ENCODE measurements at regions not wholly inside any gene's neighbourhood (a gene's known extent, or its start where the extent isn't known, plus 50 kb on each side); places are given as distances from the start of the nearest gene placed in this dataset.

DNA sequence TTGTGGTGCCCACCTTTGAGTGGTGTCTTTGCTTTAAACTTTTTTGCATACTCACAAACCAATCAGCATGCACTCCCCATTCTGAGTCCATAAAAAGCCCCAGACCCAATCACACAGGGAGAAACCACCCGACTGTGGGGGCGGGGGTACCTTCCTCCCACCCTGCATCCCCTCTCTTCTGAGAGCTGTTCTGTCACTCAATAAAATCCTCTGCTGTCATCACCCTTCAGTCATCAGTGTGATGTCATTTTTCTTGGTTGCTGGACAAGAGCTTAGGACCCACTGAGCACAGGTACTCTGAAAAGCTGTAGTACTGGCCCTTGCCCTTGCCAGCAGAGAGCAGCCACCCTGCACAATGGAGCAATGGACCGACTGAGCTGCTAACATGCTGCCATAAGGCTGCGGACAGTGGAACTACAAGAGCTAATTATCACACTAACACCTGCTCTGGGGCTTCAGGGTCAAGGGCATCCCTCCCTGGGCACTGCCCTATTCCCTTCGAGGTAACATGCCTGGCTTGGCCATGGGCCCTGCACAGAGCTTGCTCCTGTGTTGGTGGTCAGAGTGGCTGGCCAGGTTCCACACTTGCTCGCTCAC, 62.9 kb upstream of the PGRMC2 start:
- H3K9me1 ChIP-seq (ENCODE audit: control insufficient read depth, extremely low read depth, insufficient read depth, low read length): no peaks in the 10 kb centered on the region
- FAIRE-seq (no peak), DNase-seq (ENCODE audit: low read depth, low spot score) (no peak)
- H3K9ac ChIP-seq (ENCODE audit: control insufficient read depth, extremely low read depth, insufficient read depth, low read length): no peak overlapping the region
- dilution Hi-C loops (cut with MboI; ENCODE audit: extremely low pct_ligation_motif_present, low sequenced_read_pairs): no loop called here
- no peak overlapping the region for H3K27ac ChIP-seq (ENCODE audit: control insufficient read depth, insufficient read depth, low read length)
- no peaks in the 10 kb centered on the region for H3K9me3 ChIP-seq (ENCODE audit: control insufficient read depth, low read depth, low read length)
- no peak overlapping the region for H2AFZ ChIP-seq (ENCODE audit: control insufficient read depth, low read length)
- H3K4me3 ChIP-seq (ENCODE audit: control insufficient read depth in 2 of 3, extremely low read depth in 1 of 3, insufficient read depth in 2 of 3, low read depth in 1 of 3, low read length in 3 of 3): no peak overlapping the region
- peaks cover 25% of the 10 kb centered on the region for H3K4me1 ChIP-seq (ENCODE audit: control insufficient read depth, extremely low read depth, insufficient read depth, low read length)
- H3K36me3 ChIP-seq (ENCODE audit: control insufficient read depth in 2 of 2, extremely low read depth in 1 of 2, insufficient read depth in 2 of 2, low read length in 2 of 2): no peaks in the 10 kb centered on the region
- H3K79me2 ChIP-seq (ENCODE audit: control insufficient read depth, insufficient read depth, low read length): no peaks in the 10 kb centered on the region
- no peaks in the 10 kb centered on the region for H4K20me1 ChIP-seq (ENCODE audit: control insufficient read depth, extremely low read depth, insufficient read depth, low read length)
- no peak for TF ChIP-seq EZH2 (IDR thresholded peaks at IDR 0.05; ENCODE audit: low read length)
- H3K27me3 ChIP-seq (ENCODE audit: control insufficient read depth, extremely low read depth, insufficient read depth, low read length): no peaks in the 10 kb centered on the region
- H3K4me2 ChIP-seq (ENCODE audit: control insufficient read depth, extremely low read depth, insufficient read depth, low read depth, low read length): no peak overlapping the region

DNA sequence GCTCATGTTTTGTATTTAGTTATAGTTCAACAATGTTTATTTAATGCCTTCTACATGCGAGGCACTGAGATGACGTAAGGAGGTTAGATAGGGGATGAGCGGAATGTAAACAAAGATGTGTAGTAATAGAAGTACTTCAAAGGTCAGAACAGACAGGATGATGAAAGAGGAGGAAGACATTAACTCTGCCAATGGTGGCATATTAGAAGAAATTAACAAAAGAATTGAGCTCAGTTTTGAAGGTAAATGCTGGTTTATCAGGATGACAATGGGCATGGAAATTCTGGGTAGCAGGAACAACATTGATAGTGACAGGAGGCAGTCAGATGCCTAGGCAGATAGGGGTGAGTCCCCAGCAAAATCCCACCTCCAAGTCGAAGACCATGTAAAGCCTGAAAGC, 62.3 kb upstream of the PGRMC2 start:
- no peaks in the 10 kb centered on the region for H3K27me3 ChIP-seq (ENCODE audit: control insufficient read depth, extremely low read depth, insufficient read depth, low read length)
- DNase-seq (ENCODE audit: low read depth, low spot score) (no peak), FAIRE-seq (no peak)
- no peak overlapping the region for H3K9ac ChIP-seq (ENCODE audit: control insufficient read depth, extremely low read depth, insufficient read depth, low read length)
- no peaks in the 10 kb centered on the region for H3K9me1 ChIP-seq (ENCODE audit: control insufficient read depth, extremely low read depth, insufficient read depth, low read length)
- TF ChIP-seq, protein P1, sequence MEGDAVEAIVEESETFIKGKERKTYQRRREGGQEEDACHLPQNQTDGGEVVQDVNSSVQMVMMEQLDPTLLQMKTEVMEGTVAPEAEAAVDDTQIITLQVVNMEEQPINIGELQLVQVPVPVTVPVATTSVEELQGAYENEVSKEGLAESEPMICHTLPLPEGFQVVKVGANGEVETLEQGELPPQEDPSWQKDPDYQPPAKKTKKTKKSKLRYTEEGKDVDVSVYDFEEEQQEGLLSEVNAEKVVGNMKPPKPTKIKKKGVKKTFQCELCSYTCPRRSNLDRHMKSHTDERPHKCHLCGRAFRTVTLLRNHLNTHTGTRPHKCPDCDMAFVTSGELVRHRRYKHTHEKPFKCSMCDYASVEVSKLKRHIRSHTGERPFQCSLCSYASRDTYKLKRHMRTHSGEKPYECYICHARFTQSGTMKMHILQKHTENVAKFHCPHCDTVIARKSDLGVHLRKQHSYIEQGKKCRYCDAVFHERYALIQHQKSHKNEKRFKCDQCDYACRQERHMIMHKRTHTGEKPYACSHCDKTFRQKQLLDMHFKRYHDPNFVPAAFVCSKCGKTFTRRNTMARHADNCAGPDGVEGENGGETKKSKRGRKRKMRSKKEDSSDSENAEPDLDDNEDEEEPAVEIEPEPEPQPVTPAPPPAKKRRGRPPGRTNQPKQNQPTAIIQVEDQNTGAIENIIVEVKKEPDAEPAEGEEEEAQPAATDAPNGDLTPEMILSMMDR (optimal IDR thresholded peaks at IDR 0.05 in 1 of 3, IDR thresholded peaks at IDR 0.05 in 1 of 3, conservative IDR thresholded peaks at IDR 0.05 in 1 of 3; ENCODE audit: extremely low read depth in 1 of 3, insufficient read depth in 2 of 3, low read length in 3 of 3): no peak
- TF ChIP-seq EZH2 (IDR thresholded peaks at IDR 0.05; ENCODE audit: low read length): no peak
- no peak overlapping the region for H3K4me2 ChIP-seq (ENCODE audit: control insufficient read depth, extremely low read depth, insufficient read depth, low read depth, low read length)
- no peaks in the 10 kb centered on the region for H3K79me2 ChIP-seq (ENCODE audit: control insufficient read depth, insufficient read depth, low read length)
- no peaks in the 10 kb centered on the region for H3K36me3 ChIP-seq (ENCODE audit: control insufficient read depth in 2 of 2, extremely low read depth in 1 of 2, insufficient read depth in 2 of 2, low read length in 2 of 2)
- peaks cover 19% of the 10 kb centered on the region for H3K4me1 ChIP-seq (ENCODE audit: control insufficient read depth, extremely low read depth, insufficient read depth, low read length)
- no peak overlapping the region for H2AFZ ChIP-seq (ENCODE audit: control insufficient read depth, low read length)
- H4K20me1 ChIP-seq (ENCODE audit: control insufficient read depth, extremely low read depth, insufficient read depth, low read length): no peaks in the 10 kb centered on the region
- H3K4me3 ChIP-seq (ENCODE audit: control insufficient read depth in 2 of 3, extremely low read depth in 1 of 3, insufficient read depth in 2 of 3, low read depth in 1 of 3, low read length in 3 of 3): no peak overlapping the region
- no peak overlapping the region for H3K27ac ChIP-seq (ENCODE audit: control insufficient read depth, insufficient read depth, low read length)
- dilution Hi-C loops (cut with MboI; ENCODE audit: extremely low pct_ligation_motif_present, low sequenced_read_pairs): no loop called here
- no peaks in the 10 kb centered on the region for H3K9me3 ChIP-seq (ENCODE audit: control insufficient read depth, low read depth, low read length)

All from keratinocyte (primary cell).